ENCODE measurements at regions not wholly inside any gene's neighbourhood (a gene's known extent, or its start where the extent isn't known, plus 50 kb on each side); places are given as distances from the start of the nearest gene placed in this dataset.

DNA sequence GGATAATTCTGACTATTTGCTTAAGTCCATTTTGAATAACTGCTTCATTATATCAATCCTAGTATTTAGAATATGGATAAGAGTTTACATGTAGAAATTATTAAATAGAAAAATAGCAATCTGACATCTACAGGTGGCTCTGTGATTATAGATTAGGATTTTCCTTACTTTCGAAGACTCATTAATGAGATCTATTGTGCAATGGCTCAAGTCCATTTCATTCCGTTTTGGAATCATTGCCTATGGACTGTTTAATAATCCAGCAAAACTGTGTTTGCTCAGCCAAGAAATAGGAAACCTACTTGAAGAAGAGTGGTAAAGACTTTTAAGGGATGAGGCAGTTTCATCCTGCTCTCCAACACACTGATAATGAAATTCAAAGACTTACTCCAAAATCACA is 67.8 kb upstream of the SSTR1 start:
- no peak for DNase-seq (ENCODE audit: low read depth, low spot score)
- FAIRE-seq = no peak
- POLR2A ChIA-PET = no interaction called here
- no peaks in the 10 kb centered on the region for H3K9me3 ChIP-seq (replicated peaks; ENCODE audit: control insufficient read depth, insufficient read depth, low read length)
- H3K36me3 ChIP-seq (ENCODE audit: control insufficient read depth in 2 of 2, extremely low read depth in 1 of 2, insufficient read depth in 2 of 2, low read length in 2 of 2) = no peaks in the 10 kb centered on the region
- H3K4me1 ChIP-seq (ENCODE audit: control insufficient read depth, extremely low read depth, insufficient read depth, low read length) = peaks cover 14% of the 10 kb centered on the region
- intact Hi-C loops (cut with micrococcal nuclease) (no loop called here), dilution Hi-C loops (cut with MboI; ENCODE audit: extremely low pct_ligation_motif_present, low sequenced_read_pairs) (no loop called here)
- BruUV-seq (replicated peaks) = no TSS peak
- H3K4me2 ChIP-seq (ENCODE audit: insufficient read depth, low read length) = no peak overlapping the region
- H2AFZ ChIP-seq (ENCODE audit: low read depth, low read length) = no peak overlapping the region
- H3K27ac ChIP-seq (ENCODE audit: insufficient read depth, low read depth, low read length) = no peak overlapping the region
- H4K20me1 ChIP-seq (replicated peaks; ENCODE audit: control insufficient read depth, extremely low read depth, insufficient read depth, low read length) = no peaks in the 10 kb centered on the region
- H3K9me1 ChIP-seq (replicated peaks; ENCODE audit: control insufficient read depth, extremely low read depth, insufficient read depth, low read length) = no peaks in the 10 kb centered on the region
- H3K79me2 ChIP-seq (ENCODE audit: control insufficient read depth, insufficient read depth, low read length) = no peaks in the 10 kb centered on the region
- H3K4me3 ChIP-seq (replicated peaks in 1 of 3; ENCODE audit: insufficient read depth in 1 of 3, low read depth in 1 of 3, low read length in 3 of 3) = no peak overlapping the region
- H3K9ac ChIP-seq (replicated peaks; ENCODE audit: extremely low read depth, insufficient read depth, low read length) = no peak overlapping the region
- CTCF ChIA-PET = no interaction called here
- H3K27me3 ChIP-seq (ENCODE audit: control insufficient read depth in 2 of 2, insufficient read depth in 2 of 2, low read length in 2 of 2) = no peaks in the 10 kb centered on the region
- TF ChIP-seq EZH2 (IDR thresholded peaks at IDR 0.05; ENCODE audit: borderline replicate concordance, low read depth, low read length, severe bottlenecking) (no peak), POLR2AphosphoS5 (IDR thresholded peaks at IDR 0.05; ENCODE audit: insufficient read depth, low read depth, low read length) (no peak), JUN (IDR thresholded peaks at IDR 0.05; ENCODE audit: borderline replicate concordance, insufficient read depth, insufficient read length, low read depth) (no peak), MYC (IDR thresholded peaks at IDR 0.05; ENCODE audit: low read depth, low read length) (no peak), GATA2 (IDR thresholded peaks at IDR 0.05; ENCODE audit: insufficient read depth, insufficient read length, low read depth, low read length) (no peak), FOS (IDR thresholded peaks at IDR 0.05; ENCODE audit: borderline replicate concordance, insufficient read depth, low read length) (no peak), POLR2A (IDR thresholded peaks at IDR 0.05; ENCODE audit: low read depth, low read length) (no peak)
- TF ChIP-seq, protein P1, sequence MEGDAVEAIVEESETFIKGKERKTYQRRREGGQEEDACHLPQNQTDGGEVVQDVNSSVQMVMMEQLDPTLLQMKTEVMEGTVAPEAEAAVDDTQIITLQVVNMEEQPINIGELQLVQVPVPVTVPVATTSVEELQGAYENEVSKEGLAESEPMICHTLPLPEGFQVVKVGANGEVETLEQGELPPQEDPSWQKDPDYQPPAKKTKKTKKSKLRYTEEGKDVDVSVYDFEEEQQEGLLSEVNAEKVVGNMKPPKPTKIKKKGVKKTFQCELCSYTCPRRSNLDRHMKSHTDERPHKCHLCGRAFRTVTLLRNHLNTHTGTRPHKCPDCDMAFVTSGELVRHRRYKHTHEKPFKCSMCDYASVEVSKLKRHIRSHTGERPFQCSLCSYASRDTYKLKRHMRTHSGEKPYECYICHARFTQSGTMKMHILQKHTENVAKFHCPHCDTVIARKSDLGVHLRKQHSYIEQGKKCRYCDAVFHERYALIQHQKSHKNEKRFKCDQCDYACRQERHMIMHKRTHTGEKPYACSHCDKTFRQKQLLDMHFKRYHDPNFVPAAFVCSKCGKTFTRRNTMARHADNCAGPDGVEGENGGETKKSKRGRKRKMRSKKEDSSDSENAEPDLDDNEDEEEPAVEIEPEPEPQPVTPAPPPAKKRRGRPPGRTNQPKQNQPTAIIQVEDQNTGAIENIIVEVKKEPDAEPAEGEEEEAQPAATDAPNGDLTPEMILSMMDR (IDR thresholded peaks at IDR 0.05; ENCODE audit: extremely low read depth in 1 of 2, insufficient read depth in 1 of 2, low read depth in 1 of 2, low read length in 2 of 2) = no peak
- TF ChIP-seq, protein P2, sequence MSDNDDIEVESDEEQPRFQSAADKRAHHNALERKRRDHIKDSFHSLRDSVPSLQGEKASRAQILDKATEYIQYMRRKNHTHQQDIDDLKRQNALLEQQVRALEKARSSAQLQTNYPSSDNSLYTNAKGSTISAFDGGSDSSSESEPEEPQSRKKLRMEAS (IDR thresholded peaks at IDR 0.05; ENCODE audit: insufficient read depth, insufficient read length) = no peak
